IMR-90 (cell line): ENCODE measurements at regions not wholly inside any gene's neighbourhood (a gene's known extent, or its start where the extent isn't known, plus 50 kb on each side); places are given as distances from the start of the nearest gene placed in this dataset.

Source experiments
- ATAC-seq: fragments of 200-7000 bp; cut with Tn5 transposase; 2 replicates; pipeline ENCODE4 v1.9.1; 2020; ENCODE audit warnings: low read depth, mild to moderate bottlenecking, moderate library complexity
- BruUV-seq: library from RNA; stranded (reverse); fragments of 400-500 nt; replicated peaks from 2 replicates; lab custom pipeline; 2021; lab: Mats Ljungman, UMichigan
- CTCF ChIA-PET: fragments of 300-600 bp; formaldehyde crosslinking; extraction: SDS; loops from one replicate; lab custom pipeline; 2021; ENCODE audit warnings: antibody characterized with exemption; lab: Yijun Ruan, JAX
- POLR2A ChIA-PET: fragments of 300-600 bp; sonication (Branson Sonifier 250); formaldehyde crosslinking; loops from one replicate; lab custom pipeline; 2022; ENCODE audit warnings: antibody characterized with exemption; ENCODE audit not compliant: unreplicated experiment; lab: Charles Lee
- DNase-seq: peaks from one replicate; pipeline ENCODE4 v3.0.0; 2013
- H2AFZ ChIP-seq: replicated peaks from 2 replicates; pipeline ENCODE3; 2013; ENCODE audit warnings: low read length, mild to moderate bottlenecking; ENCODE audit not compliant: poor library complexity
- H2AK5ac ChIP-seq: 2 replicates; pipeline ENCODE4 v1.6.1; 2013; ENCODE audit warnings: low read depth, low read length, inconsistent platforms
- H2AK9ac ChIP-seq: replicated peaks from 2 replicates; pipeline ENCODE3; 2013; ENCODE audit warnings: mild to moderate bottlenecking, low read depth, low read length, moderate library complexity; ENCODE audit not compliant: poor library complexity
- H2BK120ac ChIP-seq: 2 replicates; pipeline ENCODE4 v1.6.1; 2013; ENCODE audit warnings: low read depth, low read length, inconsistent platforms
- H2BK15ac ChIP-seq: 3 replicates; pipeline ENCODE4 v1.6.1; 2013; ENCODE audit warnings: low read depth, low read length, inconsistent platforms
- H2BK20ac ChIP-seq: 2 replicates; pipeline ENCODE4 v1.6.1; 2013; ENCODE audit warnings: low read depth, mild to moderate bottlenecking, inconsistent platforms, low read length, moderate library complexity
- H2BK5ac ChIP-seq: 2 replicates; pipeline ENCODE4 v1.6.1; 2013; ENCODE audit warnings: mild to moderate bottlenecking, low read depth, low read length, inconsistent platforms; ENCODE audit not compliant: poor library complexity, severe bottlenecking
- H3K14ac ChIP-seq: replicated peaks from 2 replicates; pipeline ENCODE4 v1.6.1; 2013; ENCODE audit warnings: low read depth, low read length, inconsistent platforms
- H3K18ac ChIP-seq: 2 replicates; pipeline ENCODE4 v1.6.1; 2013; ENCODE audit warnings: low read depth, low read length, control low read depth
- H3K23ac ChIP-seq: 2 replicates; pipeline ENCODE4 v1.6.1; 2013; ENCODE audit warnings: low read depth, low read length, inconsistent platforms
- H3K27ac ChIP-seq: 2 replicates; pipeline ENCODE4 v1.5.1; 2013; ENCODE audit warnings: mild to moderate bottlenecking, control low read depth, low read length; ENCODE audit not compliant: insufficient read depth
- H3K27me3 ChIP-seq: 2 replicates; pipeline ENCODE4 v1.6.1; 2013; ENCODE audit warnings: low read length; ENCODE audit not compliant: control insufficient read depth, insufficient read depth
- H3K36me3 ChIP-seq: 2 replicates; pipeline ENCODE4 v1.6.1; 2013; ENCODE audit warnings: low read length, mixed read lengths; ENCODE audit not compliant: control insufficient read depth, insufficient read depth
- H3K4ac ChIP-seq: 2 replicates; pipeline ENCODE4 v1.6.1; 2013; ENCODE audit warnings: low read depth, low read length, inconsistent platforms
- H3K4me1 ChIP-seq: 2 replicates; pipeline ENCODE4 v1.6.1; 2013; ENCODE audit warnings: low read length, mixed read lengths; ENCODE audit not compliant: control insufficient read depth, insufficient read depth
- H3K4me2 ChIP-seq: 2 replicates; pipeline ENCODE4 v1.6.1; 2013; ENCODE audit warnings: low read depth, mild to moderate bottlenecking, control low read depth, low read length, moderate library complexity
- H3K4me3 ChIP-seq: 2 replicates; pipeline ENCODE4 v1.5.1; 2013; ENCODE audit warnings: low read depth, mild to moderate bottlenecking, control low read depth, low read length, moderate library complexity; ENCODE audit not compliant: insufficient read depth
- H3K56ac ChIP-seq: 2 replicates; pipeline ENCODE4 v1.6.1; 2013; ENCODE audit warnings: low read length, inconsistent platforms; ENCODE audit not compliant: insufficient read depth; ENCODE audit errors: extremely low read depth
- H3K79me1 ChIP-seq, 2 experiments: 2 replicates each; pipeline ENCODE4 v1.6.1; 2013; ENCODE audit warnings: low read length in 2 of 2, inconsistent platforms in 1 of 2, low read depth in 1 of 2
- H3K9ac ChIP-seq: 2 replicates; pipeline ENCODE4 v1.6.1; 2013; ENCODE audit warnings: low read depth, low read length, control low read depth
- H3K9me1 ChIP-seq: 2 replicates; pipeline ENCODE4 v1.6.1; 2013; ENCODE audit warnings: low read length, inconsistent platforms; ENCODE audit not compliant: insufficient read depth
- H3K9me3 ChIP-seq: 2 replicates; pipeline ENCODE4 v1.6.1; 2013; ENCODE audit warnings: low read length; ENCODE audit not compliant: control insufficient read depth, insufficient read depth
- H4K20me1 ChIP-seq: 2 replicates; pipeline ENCODE4 v1.6.1; 2013; ENCODE audit warnings: low read length, inconsistent platforms; ENCODE audit not compliant: insufficient read depth
- H4K5ac ChIP-seq: 2 replicates; pipeline ENCODE4 v1.6.1; 2013; ENCODE audit warnings: mild to moderate bottlenecking, low read depth, low read length, control low read depth
- H4K8ac ChIP-seq, 2 experiments: 2 replicates each; pipeline ENCODE4 v1.6.1; 2013; ENCODE audit warnings: low read depth in 2 of 2, low read length in 2 of 2, control low read depth in 1 of 2, inconsistent platforms in 1 of 2
- H4K91ac ChIP-seq: 2 replicates; pipeline ENCODE4 v1.6.1; 2013; ENCODE audit warnings: low read depth, low read length, inconsistent platforms; ENCODE audit not compliant: insufficient read depth
- BHLHE40 ChIP-seq: fragments of 150-350 bp; IDR thresholded peaks from 2 replicates; pipeline ENCODE4 v1.6.1; 2016; ENCODE audit warnings: mild to moderate bottlenecking, low read depth, low read length
- CEBPB ChIP-seq: IDR thresholded peaks from 2 replicates; pipeline ENCODE4 v1.6.1; 2012; ENCODE audit warnings: low read depth, low read length, improper control_type of control experiment
- CHD1 ChIP-seq: IDR thresholded peaks from 2 replicates; pipeline ENCODE4 v1.6.1; 2012; ENCODE audit warnings: low read depth, low read length, improper control_type of control experiment
- FOS ChIP-seq: fragments of 150-350 bp; IDR thresholded peaks from 2 replicates; pipeline ENCODE4 v1.6.1; 2016; ENCODE audit warnings: low read depth, low read length
- MAFK ChIP-seq: IDR thresholded peaks from 2 replicates; pipeline ENCODE4 v1.6.1; 2012; ENCODE audit warnings: low read depth, low read length, improper control_type of control experiment
- MAZ ChIP-seq: IDR thresholded peaks from 2 replicates; pipeline ENCODE4 v1.6.1; 2012; ENCODE audit warnings: low read depth, mild to moderate bottlenecking, low read length, improper control_type of control experiment, moderate library complexity, borderline replicate concordance
- MXI1 ChIP-seq: IDR thresholded peaks from 2 replicates; pipeline ENCODE4 v1.6.1; 2012; ENCODE audit warnings: low read depth, mild to moderate bottlenecking, low read length, moderate library complexity, borderline replicate concordance
- NFE2L2 ChIP-seq: fragments of 150-350 bp; IDR thresholded peaks from 2 replicates; pipeline ENCODE4 v1.6.1; 2016; ENCODE audit warnings: low read depth, mild to moderate bottlenecking, low read length
- POLR2A ChIP-seq: IDR thresholded peaks from 2 replicates; pipeline ENCODE4 v1.6.1; 2012; ENCODE audit warnings: mild to moderate bottlenecking, low read depth, low read length
- RAD21 ChIP-seq: IDR thresholded peaks from 2 replicates; pipeline ENCODE4 v1.6.1; 2012; ENCODE audit warnings: low read length, improper control_type of control experiment
- RCOR1 ChIP-seq: IDR thresholded peaks from 2 replicates; pipeline ENCODE4 v1.6.1; 2012; ENCODE audit warnings: mild to moderate bottlenecking, low read length, improper control_type of control experiment; ENCODE audit not compliant: insufficient replicate concordance
- RFX5 ChIP-seq: IDR thresholded peaks from 2 replicates; pipeline ENCODE4 v1.8.0; 2012; ENCODE audit warnings: low read depth, mild to moderate bottlenecking, low read length, moderate library complexity
- SMC3 ChIP-seq: fragments of 150-350 bp; IDR thresholded peaks from 2 replicates; pipeline ENCODE4 v1.6.1; 2016; ENCODE audit warnings: low read depth, mild to moderate bottlenecking, antibody characterized with exemption, low read length, moderate library complexity
- WGBS, 2 experiments: methylation state at CpG; one replicate each; pipeline versions ENCODE4 v1.1.5 to v1.1.7; 2013; ENCODE audit warnings: missing lambda C conversion rate in 2 of 2; ENCODE audit not compliant: insufficient read length in 1 of 2; ENCODE audit errors: extremely low coverage in 2 of 2; 5-methylcytosine and 5-hydroxymethylcytosine counted together
- dilution Hi-C: fragments of 300-500 bp; cut with HindIII; formaldehyde crosslinking; loops from one replicate; pipeline ENCODE4 v1.14.3; 2018; ENCODE audit warnings: low sequenced_read_pairs; ENCODE audit not compliant: unreplicated experiment
- in situ Hi-C: fragments of 300-500 bp; cut with MboI; formaldehyde crosslinking; loops from 3 replicates; pipeline ENCODE4 v1.14.3; 2019; ENCODE audit warnings: low sequenced_read_pairs, inconsistent platforms, mixed read lengths
- intact Hi-C: fragments of 100-400 bp; cut with micrococcal nuclease; formaldehyde crosslinking; loops from 2 replicates; pipeline ENCODE4 v1.10.0; 2022
- TF ChIP-seq, protein P1 (sequence below): conservative IDR thresholded peaks from 2 replicates; pipeline ENCODE4 v1.5.1; 2012; ENCODE audit warnings: mild to moderate bottlenecking, low read depth, low read length, improper control_type of control experiment
- TF ChIP-seq, protein P2 (sequence below): fragments of 150-350 bp; IDR thresholded peaks from 2 replicates; pipeline ENCODE4 v1.6.1; 2017; ENCODE audit warnings: mild to moderate bottlenecking, antibody characterized with exemption, low read length, low read depth
- TF ChIP-seq, protein P3 (sequence below): fragments of 150-350 bp; IDR thresholded peaks from 2 replicates; pipeline ENCODE4 v1.6.1; 2016; ENCODE audit warnings: low read depth, mild to moderate bottlenecking, low read length, moderate library complexity, borderline replicate concordance

DNA sequence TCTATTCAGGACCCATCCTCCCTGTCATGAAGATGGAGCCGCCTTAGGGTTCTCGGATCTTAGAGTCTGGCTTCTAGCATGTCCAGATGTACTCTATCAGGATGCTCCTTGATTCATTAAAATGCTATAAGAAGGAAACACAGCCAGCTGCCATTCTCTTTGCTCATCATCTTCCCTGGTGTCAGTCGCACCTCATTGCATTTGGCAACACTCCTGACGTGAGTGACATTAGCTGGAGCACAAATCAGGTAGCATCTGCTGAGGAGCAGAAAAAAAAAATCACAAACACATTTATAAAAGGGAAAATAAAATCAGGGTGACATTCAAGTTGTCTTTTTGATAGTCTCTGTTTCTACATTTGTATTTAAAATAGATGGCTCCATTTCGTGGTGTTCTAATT is 226.1 kb upstream of the NMUR2 start:
- TF ChIP-seq NFE2L2, result no peak
- TF ChIP-seq POLR2A, result no peak
- no peak for TF ChIP-seq CEBPB
- TF ChIP-seq BHLHE40, result no peak
- no peak for TF ChIP-seq MAFK
- TF ChIP-seq RFX5, result no peak
- no peak for TF ChIP-seq FOS
- TF ChIP-seq, protein P1, sequence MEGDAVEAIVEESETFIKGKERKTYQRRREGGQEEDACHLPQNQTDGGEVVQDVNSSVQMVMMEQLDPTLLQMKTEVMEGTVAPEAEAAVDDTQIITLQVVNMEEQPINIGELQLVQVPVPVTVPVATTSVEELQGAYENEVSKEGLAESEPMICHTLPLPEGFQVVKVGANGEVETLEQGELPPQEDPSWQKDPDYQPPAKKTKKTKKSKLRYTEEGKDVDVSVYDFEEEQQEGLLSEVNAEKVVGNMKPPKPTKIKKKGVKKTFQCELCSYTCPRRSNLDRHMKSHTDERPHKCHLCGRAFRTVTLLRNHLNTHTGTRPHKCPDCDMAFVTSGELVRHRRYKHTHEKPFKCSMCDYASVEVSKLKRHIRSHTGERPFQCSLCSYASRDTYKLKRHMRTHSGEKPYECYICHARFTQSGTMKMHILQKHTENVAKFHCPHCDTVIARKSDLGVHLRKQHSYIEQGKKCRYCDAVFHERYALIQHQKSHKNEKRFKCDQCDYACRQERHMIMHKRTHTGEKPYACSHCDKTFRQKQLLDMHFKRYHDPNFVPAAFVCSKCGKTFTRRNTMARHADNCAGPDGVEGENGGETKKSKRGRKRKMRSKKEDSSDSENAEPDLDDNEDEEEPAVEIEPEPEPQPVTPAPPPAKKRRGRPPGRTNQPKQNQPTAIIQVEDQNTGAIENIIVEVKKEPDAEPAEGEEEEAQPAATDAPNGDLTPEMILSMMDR, result no peak
- no peak for TF ChIP-seq CHD1
- TF ChIP-seq MAZ, result no peak
- TF ChIP-seq, protein P2, sequence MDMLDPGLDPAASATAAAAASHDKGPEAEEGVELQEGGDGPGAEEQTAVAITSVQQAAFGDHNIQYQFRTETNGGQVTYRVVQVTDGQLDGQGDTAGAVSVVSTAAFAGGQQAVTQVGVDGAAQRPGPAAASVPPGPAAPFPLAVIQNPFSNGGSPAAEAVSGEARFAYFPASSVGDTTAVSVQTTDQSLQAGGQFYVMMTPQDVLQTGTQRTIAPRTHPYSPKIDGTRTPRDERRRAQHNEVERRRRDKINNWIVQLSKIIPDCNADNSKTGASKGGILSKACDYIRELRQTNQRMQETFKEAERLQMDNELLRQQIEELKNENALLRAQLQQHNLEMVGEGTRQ, result no peak
- TF ChIP-seq, protein P3, sequence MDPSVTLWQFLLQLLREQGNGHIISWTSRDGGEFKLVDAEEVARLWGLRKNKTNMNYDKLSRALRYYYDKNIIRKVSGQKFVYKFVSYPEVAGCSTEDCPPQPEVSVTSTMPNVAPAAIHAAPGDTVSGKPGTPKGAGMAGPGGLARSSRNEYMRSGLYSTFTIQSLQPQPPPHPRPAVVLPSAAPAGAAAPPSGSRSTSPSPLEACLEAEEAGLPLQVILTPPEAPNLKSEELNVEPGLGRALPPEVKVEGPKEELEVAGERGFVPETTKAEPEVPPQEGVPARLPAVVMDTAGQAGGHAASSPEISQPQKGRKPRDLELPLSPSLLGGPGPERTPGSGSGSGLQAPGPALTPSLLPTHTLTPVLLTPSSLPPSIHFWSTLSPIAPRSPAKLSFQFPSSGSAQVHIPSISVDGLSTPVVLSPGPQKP, result no peak
- no peak for TF ChIP-seq RCOR1
- TF ChIP-seq SMC3, result no peak
- no peak for TF ChIP-seq RAD21
- TF ChIP-seq MXI1, result no peak
- H4K5ac ChIP-seq, result no peak overlapping the region
- H3K79me1 ChIP-seq, result no peaks in the 10 kb centered on the region
- no peak overlapping the region for H3K4me2 ChIP-seq
- H3K4me3 ChIP-seq, result no peak overlapping the region
- no peak overlapping the region for H3K4ac ChIP-seq
- H3K4me1 ChIP-seq, result no peaks in the 10 kb centered on the region
- DNase-seq, result no peak
- dilution Hi-C loops (no loop called here), intact Hi-C loops (no loop called here), in situ Hi-C loops (no loop called here)
- no peak overlapping the region for H3K9ac ChIP-seq
- POLR2A ChIA-PET, result no interaction called here
- H4K20me1 ChIP-seq, result no peaks in the 10 kb centered on the region
- H2BK120ac ChIP-seq, result no peak overlapping the region
- no peaks in the 10 kb centered on the region for H3K36me3 ChIP-seq
- H3K14ac ChIP-seq, result no peak overlapping the region
- no peak overlapping the region for H4K8ac ChIP-seq
- no peak overlapping the region for H3K23ac ChIP-seq
- no peak overlapping the region for H4K91ac ChIP-seq
- no peak overlapping the region for H3K18ac ChIP-seq
- no peak for ATAC-seq
- H2BK15ac ChIP-seq, result no peak overlapping the region
- no peaks in the 10 kb centered on the region for H3K27me3 ChIP-seq
- BruUV-seq, result no TSS peak
- no peaks in the 10 kb centered on the region for H3K9me1 ChIP-seq
- CTCF ChIA-PET, result no interaction called here
- no peak overlapping the region for H2BK20ac ChIP-seq
- no peak overlapping the region for H2AFZ ChIP-seq
- H3K27ac ChIP-seq, result no peak overlapping the region
- no peak overlapping the region for H2AK5ac ChIP-seq
- no peak overlapping the region for H3K56ac ChIP-seq
- no peak overlapping the region for H2BK5ac ChIP-seq
- H2AK9ac ChIP-seq, result no peak overlapping the region
- H3K9me3 ChIP-seq, result peaks cover 3% of the 10 kb centered on the region; the same call in 1 of the 2 replicates
- WGBS, 2 experiments, result 0% methylated on average over 2 of the region's 5 CpGs; no CpG with 5 or more reads in 1 of the 2 experiments
